Esophagus muscularis mucosa (tissue), 4 donors: ENCODE measurements at regions not wholly inside any gene's neighbourhood (a gene's known extent, or its start where the extent isn't known, plus 50 kb on each side); places are given as distances from the start of the nearest gene placed in this dataset.

Experiments
- DNase-seq: peaks from one replicate; pipeline ENCODE4 v3.0.0-alpha.2; 2017; ENCODE audit errors: extremely low spot score
- H3K27ac ChIP-seq, 4 donors: fragments of 200-600 bp; sonication (generic); replicated peaks in 1 of 4; 1 replicate in 3 of 4; 2 replicates in 1 of 4; pipeline ENCODE4 v1.5.1; 2016 to 2019; ENCODE audit warnings: mild to moderate bottlenecking in 1 of 4
- H3K27me3 ChIP-seq, 4 donors: fragments of 200-600 bp; sonication (generic); one replicate each; pipeline versions ENCODE4 v1.5.1 to v1.6.0; 2016 to 2019
- H3K36me3 ChIP-seq, 4 donors: fragments of 200-600 bp; sonication (generic); one replicate each; pipeline ENCODE4 v1.5.1; 2016 to 2019
- H3K4me1 ChIP-seq, 4 donors: fragments of 200-600 bp; sonication (generic); one replicate each; pipeline ENCODE4 v1.5.1; 2016 to 2019
- H3K4me3 ChIP-seq, 4 donors: fragments of 200-600 bp; sonication (generic); 1 replicate in 2 of 4; 2 replicates in 2 of 4; pipeline ENCODE4 v1.5.1; 2016 to 2019; ENCODE audit warnings: mild to moderate bottlenecking in 4 of 4, moderate library complexity in 1 of 4
- H3K9me3 ChIP-seq, 4 donors: fragments of 200-600 bp; sonication (generic); 1 replicate in 3 of 4; 2 replicates in 1 of 4; pipeline ENCODE4 v1.5.1; 2016 to 2019
- CTCF ChIP-seq, 3 experiments: fragments of 200-600 bp in 2 of 3; fragments of 450-650 bp in 1 of 3; sonication (generic) in 2 of 3; IDR thresholded peaks; one replicate each; pipeline ENCODE4 v1.5.1; 2017 to 2019; ENCODE audit warnings: antibody characterized with exemption in 3 of 3, mild to moderate bottlenecking in 2 of 3, moderate library complexity in 1 of 3
- EP300 ChIP-seq: sonication (generic); formaldehyde crosslinking; IDR thresholded peaks from one replicate; pipeline ENCODE4 v1.6.1; 2017; ENCODE audit warnings: antibody characterized with exemption
- POLR2A ChIP-seq: fragments of 450-650 bp; IDR thresholded peaks from one replicate; pipeline ENCODE4 v1.6.1; 2017; ENCODE audit warnings: antibody characterized with exemption, moderate library complexity, mild to moderate bottlenecking, low read depth
- POLR2AphosphoS5 ChIP-seq, 2 donors: sonication (generic); formaldehyde crosslinking; IDR thresholded peaks; one replicate each; pipeline ENCODE4 v1.6.1; 2017; ENCODE audit warnings: antibody characterized with exemption in 2 of 2
- whole genome bisulfite sequencing: methylation state at CpG from one replicate; pipeline ENCODE4 v1.1.5; 2018; 5-methylcytosine and 5-hydroxymethylcytosine counted together
- intact Hi-C: fragments of 100-400 bp; cut with DNase I; formaldehyde crosslinking; loops from one replicate; pipeline ENCODE4 v1.15.1; 2023

GRCh38 chr10:111206521-111206920 lies 129.7 kb downstream of the ADRA2A start:
- no peaks in the 10 kb centered on the region for H3K4me1 ChIP-seq
- peak; percentile 77 for DNase-seq
- intact Hi-C loops, result no loop called here
- H3K4me3 ChIP-seq, result no peak overlapping the region
- TF ChIP-seq EP300, result no peak
- no peak for TF ChIP-seq POLR2AphosphoS5 (IDR thresholded peaks at IDR 0.05)
- no peak for TF ChIP-seq CTCF (IDR thresholded peaks at IDR 0.05)
- no peak for TF ChIP-seq POLR2A
- peaks cover 0 to 5% (median 0%) of the 10 kb centered on the region in 4 donors for H3K27me3 ChIP-seq
- no peaks in the 10 kb centered on the region for H3K36me3 ChIP-seq
- no peak overlapping the region for H3K27ac ChIP-seq
- H3K9me3 ChIP-seq, result no peaks in the 10 kb centered on the region

DNA sequence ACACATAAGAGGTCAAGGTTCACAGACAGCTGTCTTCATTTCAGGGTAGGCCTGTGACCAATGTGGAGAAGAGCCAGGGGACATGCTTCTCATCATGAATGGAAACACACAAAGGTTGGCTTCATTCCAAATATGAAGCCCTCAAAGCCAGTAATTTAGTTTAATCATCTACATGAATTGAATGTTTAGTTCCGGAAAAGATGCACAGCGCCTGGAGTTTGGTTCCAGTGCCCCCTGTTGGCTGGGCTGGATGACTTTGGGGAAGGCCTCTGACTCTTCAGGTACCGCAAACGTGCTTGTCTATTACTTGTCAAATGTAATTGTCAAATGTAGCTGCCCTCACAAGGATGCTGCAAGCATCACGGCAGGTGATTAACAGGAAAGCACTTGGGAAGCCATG lies 130.7 kb downstream of the ADRA2A start:
- Histone ChIP-seq H3K27ac (no peak overlapping the region), H3K4me1 (no peaks in the 10 kb centered on the region), H3K4me3 (no peak overlapping the region), H3K9me3 (no peaks in the 10 kb centered on the region), H3K27me3 (peaks cover 0 to 5% (median 0%) of the 10 kb centered on the region in 4 donors), H3K36me3 (no peaks in the 10 kb centered on the region)
- DNase-seq, result peak; percentile 72
- intact Hi-C loops, result no loop called here
- no peak for TF ChIP-seq CTCF (IDR thresholded peaks at IDR 0.05)
- 73% methylated on average over 4 of the region's 5 CpGs for WGBS

GRCh38 chr10:111208951-111209350 lies 132.1 kb downstream of the ADRA2A start:
- 77% methylated on average over 3 of the region's 3 CpGs for WGBS
- intact Hi-C loops, result no loop called here
- H3K4me1 ChIP-seq, result no peaks in the 10 kb centered on the region

DNA sequence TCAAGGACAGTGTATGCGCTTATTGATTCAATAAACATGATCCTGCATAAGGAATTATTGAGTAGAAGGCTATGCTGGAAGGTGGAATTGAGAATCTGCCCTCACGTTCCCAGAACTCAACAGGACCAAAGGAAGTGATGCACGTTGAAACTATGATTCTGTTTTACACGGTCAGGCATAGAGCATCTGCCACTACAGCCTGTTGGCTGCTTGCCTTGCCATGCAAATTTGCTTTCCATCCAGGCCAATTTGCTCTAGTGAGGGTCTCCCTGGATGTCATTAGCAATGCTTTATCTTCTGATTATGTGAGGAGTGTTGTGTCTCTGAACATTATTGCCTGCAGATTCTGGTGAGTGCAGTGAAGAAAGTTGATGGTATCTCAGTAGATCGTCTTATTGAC lies 132.9 kb downstream of the ADRA2A start:
- H3K9me3 ChIP-seq, result peaks cover 0 to 5% (median 0%) of the 10 kb centered on the region in 4 donors
- intact Hi-C loops, result no loop called here
- H3K36me3 ChIP-seq, result no peaks in the 10 kb centered on the region
- peak; percentile 53 for DNase-seq
- TF ChIP-seq EP300 (no peak), POLR2AphosphoS5 (IDR thresholded peaks at IDR 0.05) (no peak), CTCF (IDR thresholded peaks at IDR 0.05) (no peak), POLR2A (no peak)
- 61% methylated on average over 5 of the region's 5 CpGs for WGBS
- H3K4me1 ChIP-seq, result no peaks in the 10 kb centered on the region
- H3K27me3 ChIP-seq, result peaks cover 0 to 5% (median 0%) of the 10 kb centered on the region in 4 donors
- no peak overlapping the region for H3K4me3 ChIP-seq
- no peak overlapping the region for H3K27ac ChIP-seq

More at GRCh38 chr10:111208951-111209350, 132.1 kb downstream of the ADRA2A start:
- Histone ChIP-seq H3K27me3 (peaks cover 0 to 5% (median 0%) of the 10 kb centered on the region in 4 donors), H3K9me3 (no peaks in the 10 kb centered on the region), H3K27ac (no peak overlapping the region), H3K4me3 (no peak overlapping the region), H3K36me3 (no peaks in the 10 kb centered on the region)
- peak; percentile 90 for DNase-seq
- no peak for TF ChIP-seq CTCF (IDR thresholded peaks at IDR 0.05)
- no peak for TF ChIP-seq POLR2AphosphoS5 (IDR thresholded peaks at IDR 0.05)
- no peak for TF ChIP-seq POLR2A
- no peak for TF ChIP-seq EP300

GRCh38 chr10:111211241-111211640 lies 134.4 kb downstream of the ADRA2A start:
- no peak for TF ChIP-seq POLR2AphosphoS5 (IDR thresholded peaks at IDR 0.05)
- TF ChIP-seq CTCF (IDR thresholded peaks at IDR 0.05), result no peak
- no peak for TF ChIP-seq POLR2A
- TF ChIP-seq EP300, result no peak
- H3K36me3 ChIP-seq, result no peaks in the 10 kb centered on the region
- DNase-seq, result peak; percentile 88
- H3K27me3 ChIP-seq, result peaks cover 0 to 5% (median 0%) of the 10 kb centered on the region in 4 donors
- no peak overlapping the region for H3K4me3 ChIP-seq
- 88% methylated on average over 3 of the region's 3 CpGs for WGBS
- intact Hi-C loops, result no loop called here
- H3K4me1 ChIP-seq, result no peaks in the 10 kb centered on the region
- peaks cover 0 to 5% (median 0%) of the 10 kb centered on the region in 4 donors for H3K9me3 ChIP-seq
- H3K27ac ChIP-seq, result no peak overlapping the region
